Fibroblast of the conjunctiva (primary cell): ENCODE measurements at regions not wholly inside any gene's neighbourhood (a gene's known extent, or its start where the extent isn't known, plus 50 kb on each side); places are given as distances from the start of the nearest gene placed in this dataset.
"Not testable (repeated sequence)": the region's sequence is repeated elsewhere in the genome, so short reads cannot be mapped to it uniquely, and the experiment has no call there.

Source experiments
- DNase-seq: peaks from one replicate; pipeline ENCODE4 v3.0.0-alpha.2; 2010; ENCODE audit warnings: low read depth

DNA sequence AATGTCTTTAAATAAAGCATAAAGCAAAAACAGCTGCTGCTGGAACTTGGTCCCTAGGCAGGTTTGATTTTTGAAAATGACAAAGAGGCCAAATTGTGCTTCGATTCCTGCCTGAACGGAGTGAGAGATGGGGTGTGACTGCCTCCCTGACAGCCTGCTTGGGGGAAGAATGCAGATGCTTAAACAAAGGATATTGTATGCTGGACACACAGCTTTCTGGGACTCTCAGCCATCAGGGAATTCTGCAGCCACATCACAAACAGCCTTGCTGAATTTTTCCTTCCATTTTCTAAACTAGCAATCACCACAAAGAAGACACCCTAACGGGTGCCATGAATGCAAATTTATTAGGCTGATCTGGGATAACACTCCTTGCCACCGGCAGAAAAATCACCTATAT lies 83.9 kb upstream of the CPEB2 start:
- no peak for DNase-seq

- DNase-seq = no peak
These were observed 82.5 kb upstream of the CPEB2 start for GRCh38 chr4:14919785-14920184.

- DNase-seq = no peak
These were observed 82.0 kb upstream of the CPEB2 start for GRCh38 chr4:14920237-14920636.

- DNase-seq = no peak
These were observed 81.4 kb upstream of the CPEB2 start for GRCh38 chr4:14920759-14921320.

DNA sequence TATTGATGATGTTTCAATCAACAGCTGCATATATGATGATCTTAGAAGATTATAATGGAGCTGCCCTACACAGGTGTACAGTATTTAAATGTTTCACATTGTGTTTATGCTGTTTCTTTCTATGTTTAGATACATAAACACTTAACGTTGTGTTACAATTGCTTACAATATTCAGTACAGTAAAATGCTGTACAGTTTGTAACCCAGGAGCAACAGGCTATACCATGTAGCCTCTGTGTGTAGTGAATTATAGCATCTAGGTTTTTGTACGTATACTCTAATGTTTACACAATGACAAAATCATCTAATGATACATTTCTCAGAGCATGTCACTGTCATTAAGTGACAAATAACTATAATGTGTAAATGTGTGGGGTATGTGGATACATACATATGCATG lies 80.5 kb upstream of the CPEB2 start:
- not testable (repeated sequence) for DNase-seq

- no peak for DNase-seq
These were observed 78.0 kb upstream of the CPEB2 start for GRCh38 chr4:14924076-14924811.

- no peak for DNase-seq
These were observed 77.4 kb upstream of the CPEB2 start for GRCh38 chr4:14924812-14925344.

DNA sequence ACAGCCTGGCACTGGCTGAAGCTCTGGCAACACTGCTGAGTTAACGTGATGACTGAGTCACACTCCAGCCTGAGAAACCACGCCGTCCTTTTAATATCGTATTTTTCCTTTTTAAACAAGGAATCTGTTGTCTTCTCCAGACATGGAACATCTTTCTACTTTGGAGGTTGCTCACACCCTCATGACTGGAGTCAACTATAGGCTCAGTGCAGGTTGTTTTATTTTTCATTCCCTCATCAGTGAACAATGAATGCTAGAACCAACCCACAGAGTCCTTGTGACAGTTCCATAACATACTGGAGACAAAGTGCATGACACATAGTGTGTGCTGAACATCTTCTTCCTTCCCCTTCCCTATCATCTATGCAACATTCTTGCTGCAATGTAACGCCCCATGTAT lies 76.8 kb upstream of the CPEB2 start:
- no peak for DNase-seq

GRCh38 chr4:14926368-14926767 lies 75.9 kb upstream of the CPEB2 start:
- DNase-seq = no peak

DNA sequence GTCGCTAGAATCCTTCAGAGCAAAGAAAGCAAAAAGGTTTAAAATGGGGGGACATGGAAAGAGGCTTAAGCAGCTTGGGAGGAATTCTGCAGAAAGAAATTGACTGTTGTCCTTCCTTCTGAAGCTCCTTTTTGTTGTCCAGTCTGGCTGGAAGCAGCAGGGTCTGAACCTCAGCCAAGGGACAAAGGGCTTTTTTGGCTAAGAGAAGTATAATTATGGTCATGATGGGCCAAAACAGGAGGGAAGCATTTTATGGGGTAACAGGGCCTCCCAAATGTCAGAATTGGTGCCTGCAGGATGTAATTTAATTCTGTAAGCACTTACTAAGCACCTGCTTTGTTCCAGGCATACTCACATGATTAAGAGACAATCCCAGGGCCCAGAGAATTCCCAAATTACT lies 74.2 kb upstream of the CPEB2 start:
- no peak for DNase-seq

GRCh38 chr4:14929669-14930068 lies 72.6 kb upstream of the CPEB2 start:
- DNase-seq = no peak

- no peak for DNase-seq
These were observed 67.4 kb upstream of the CPEB2 start for GRCh38 chr4:14934704-14935390.

- DNase-seq = no peak
These were observed 58.5 kb upstream of the CPEB2 start for GRCh38 chr4:14943749-14944148.

GRCh38 chr4:14952352-14952751 lies 49.9 kb upstream of the CPEB2 start:
- no peak for DNase-seq
